ENCODE measurements at regions not wholly inside any gene's neighbourhood (a gene's known extent, or its start where the extent isn't known, plus 50 kb on each side); places are given as distances from the start of the nearest gene placed in this dataset.
"Not testable (repeated sequence)": the region's sequence is repeated elsewhere in the genome, so short reads cannot be mapped to it uniquely, and the experiment has no call there.

DNA sequence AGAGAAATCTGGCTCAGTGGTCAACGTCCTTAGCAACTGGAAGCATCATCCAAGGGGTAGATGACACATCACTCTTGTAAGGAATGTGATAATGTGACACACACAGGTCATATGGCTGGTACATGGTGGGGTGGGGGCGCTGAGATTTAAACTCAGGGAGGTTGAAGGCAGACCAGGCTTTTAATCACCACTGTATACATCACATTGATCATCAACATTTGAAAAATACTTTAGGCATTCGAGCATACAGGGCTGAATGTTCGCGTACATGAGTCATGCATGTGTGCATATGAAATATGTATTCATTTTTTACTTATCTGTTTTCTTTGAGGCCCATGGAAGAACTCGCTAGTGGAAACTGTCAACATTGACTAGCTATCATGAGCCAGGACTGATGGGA is 976.4 kb downstream of the VRK1 start:
- intact Hi-C loops (cut with micrococcal nuclease) = no loop called here

DNA sequence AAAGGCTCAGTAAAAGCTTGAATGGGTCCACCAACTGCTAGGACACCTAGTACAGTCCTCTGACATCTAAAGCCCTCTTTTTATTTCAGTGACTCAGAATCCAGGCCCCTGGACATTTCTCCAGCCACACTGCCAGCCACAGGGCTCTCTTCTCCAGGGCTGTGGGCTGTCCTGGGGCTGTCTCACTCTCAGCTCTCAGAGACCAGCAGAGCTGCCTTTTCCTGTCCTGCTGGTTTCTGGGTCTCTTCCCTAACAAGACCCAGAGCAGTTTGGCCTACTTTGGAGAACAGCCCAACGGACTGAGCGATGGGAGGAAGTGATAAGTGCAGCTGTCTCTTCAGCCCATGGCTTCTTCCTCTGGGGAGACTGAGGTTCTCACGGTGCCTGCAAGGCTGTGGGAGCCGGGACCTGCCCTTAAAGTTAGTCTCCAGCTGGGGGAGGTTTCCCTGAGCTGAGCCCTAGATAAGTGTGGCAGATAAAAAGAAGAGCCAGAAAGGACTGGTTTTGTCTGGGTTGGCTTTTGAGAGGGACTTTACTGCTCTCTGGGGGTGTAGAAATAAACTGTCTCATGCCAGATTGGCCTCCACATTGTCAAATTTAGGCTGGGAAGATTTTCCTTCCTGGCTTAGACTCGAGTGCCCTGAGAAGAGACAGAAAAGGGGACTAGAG is 979.8 kb downstream of the VRK1 start:
- intact Hi-C loops (cut with micrococcal nuclease) = no loop called here

DNA sequence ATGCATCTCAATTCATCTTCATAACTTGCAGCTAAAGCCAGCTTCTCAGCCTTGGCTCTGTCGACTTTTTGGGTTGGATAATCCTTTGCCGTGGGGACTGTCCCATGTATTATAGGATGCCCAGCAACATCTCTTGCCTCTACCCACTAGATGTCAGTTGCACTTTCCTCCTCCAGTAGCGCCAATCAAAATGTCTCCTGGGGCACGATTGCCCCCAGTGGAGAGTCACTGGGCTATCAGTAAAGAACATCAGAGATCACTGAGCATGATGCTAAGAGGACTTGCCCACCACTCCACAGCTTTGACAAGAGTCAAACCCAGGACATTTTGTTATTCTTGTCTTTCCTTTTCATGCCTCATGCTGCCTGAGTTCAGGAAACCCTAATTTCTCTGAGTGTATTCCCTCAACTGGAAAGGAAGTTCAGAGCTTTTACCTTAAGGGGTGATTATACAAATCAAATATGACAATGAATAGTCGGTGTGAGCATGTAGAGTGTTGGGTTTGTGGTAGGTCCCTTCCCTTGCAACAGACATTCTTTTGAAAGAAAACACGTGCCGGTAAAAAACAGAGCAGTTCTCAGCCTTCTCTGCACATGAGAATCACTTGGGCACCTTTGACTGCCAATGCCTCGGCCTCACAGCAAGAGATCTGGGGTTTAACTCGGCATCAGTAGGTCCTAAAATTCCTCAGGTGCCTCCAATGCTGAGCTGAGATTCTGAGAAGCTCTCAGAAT is 980.6 kb downstream of the VRK1 start:
- intact Hi-C loops (cut with micrococcal nuclease) = no loop called here

GRCh38 chr14:97779140-97779539 is 982.0 kb downstream of the VRK1 start:
- intact Hi-C loops (cut with micrococcal nuclease) = no loop called here

DNA sequence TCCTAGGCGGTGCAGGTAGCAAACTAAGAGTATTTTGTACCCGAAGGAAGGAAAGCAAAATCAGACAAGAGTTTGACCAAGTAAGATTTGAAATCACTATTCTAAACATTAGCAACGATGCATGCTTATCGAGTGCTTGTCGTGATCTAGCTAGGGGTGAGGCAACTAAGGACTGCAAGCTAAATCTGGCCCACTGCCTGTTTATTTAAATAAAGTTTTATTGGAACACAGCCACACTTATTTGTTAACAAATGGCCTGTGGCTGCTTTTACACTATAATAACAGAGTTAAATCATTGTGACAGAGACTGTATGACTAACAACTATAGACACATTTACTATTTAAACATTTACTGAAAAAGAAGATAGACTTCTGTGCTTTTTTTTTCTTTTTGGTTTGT is 983.6 kb downstream of the VRK1 start:
- intact Hi-C loops (cut with micrococcal nuclease) = loop anchor here (10.0 kb wide), 2 partner anchors 176 to 476 kb away; no protein-coding TSS in a partner anchor

DNA sequence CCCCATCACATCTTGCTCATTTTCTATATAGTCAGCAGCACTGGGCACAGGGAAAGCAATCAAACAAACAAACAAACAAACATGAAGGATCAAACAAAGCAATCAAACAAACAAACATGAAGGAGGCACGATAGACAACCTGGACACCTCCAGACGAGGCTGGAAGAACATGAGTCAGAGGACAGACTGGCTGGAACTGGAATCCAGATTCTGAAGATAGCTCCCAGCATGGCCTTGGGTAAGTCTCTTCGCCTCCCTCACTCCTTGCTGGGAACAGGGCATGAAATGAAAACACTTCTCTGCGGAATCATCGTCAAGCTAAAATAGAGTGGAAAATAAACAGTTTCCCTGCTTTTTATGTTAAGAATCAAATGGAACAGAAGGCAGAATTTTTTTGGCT is 984.8 kb downstream of the VRK1 start:
- intact Hi-C loops (cut with micrococcal nuclease) = loop anchor here (10.0 kb wide), 2 partner anchors 177 to 477 kb away; no protein-coding TSS in a partner anchor

GRCh38 chr14:97782871-97783414 is 985.8 kb downstream of the VRK1 start:
- intact Hi-C loops (cut with micrococcal nuclease) = loop anchor here (10.0 kb wide), 2 partner anchors 178 to 478 kb away; no protein-coding TSS in a partner anchor

DNA sequence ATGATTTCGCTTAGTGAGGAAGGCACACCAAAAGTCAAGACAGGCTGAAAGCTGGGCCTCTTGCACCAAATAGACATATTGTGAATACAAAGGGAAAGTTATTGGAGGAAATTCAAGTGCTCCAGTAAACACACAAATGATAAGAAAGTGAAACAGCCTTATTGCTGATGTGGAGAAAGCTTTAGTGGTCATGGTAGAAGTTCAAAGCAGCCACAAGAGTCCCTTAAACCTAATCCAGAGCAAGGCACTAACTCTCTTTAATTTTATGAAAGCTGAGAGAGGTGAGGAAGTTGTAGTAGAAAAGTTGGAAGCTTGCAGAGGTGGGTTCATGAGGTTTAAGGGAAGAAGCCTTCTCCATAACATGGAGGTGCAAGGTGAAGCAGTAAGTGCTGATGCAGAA is 988.3 kb downstream of the VRK1 start:
- intact Hi-C loops (cut with micrococcal nuclease) = loop anchor here (5.0 to 10.0 kb wide), 4 partner anchors 63 to 481 kb away; no protein-coding TSS in a partner anchor

DNA sequence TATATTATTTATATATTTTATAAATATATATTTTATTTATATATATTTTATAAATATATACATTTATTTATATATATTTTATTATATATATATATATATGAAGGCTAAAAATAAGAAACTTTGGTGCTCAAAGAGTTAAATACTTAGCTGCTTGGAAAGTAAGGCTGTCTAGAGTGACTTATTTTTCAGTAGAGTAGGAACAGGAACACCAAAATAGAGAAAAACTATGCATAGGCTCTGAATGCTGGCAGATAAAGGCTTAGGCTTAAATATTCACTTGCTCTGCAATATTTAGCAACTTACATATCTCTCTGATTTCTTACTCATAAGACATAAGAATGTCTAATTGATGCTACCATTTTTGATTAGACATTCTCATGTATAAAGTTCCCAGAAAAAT is 991.2 kb downstream of the VRK1 start:
- intact Hi-C loops (cut with micrococcal nuclease) = loop anchor here (5.0 to 10.0 kb wide), 4 partner anchors 66 to 484 kb away; no protein-coding TSS in a partner anchor

DNA sequence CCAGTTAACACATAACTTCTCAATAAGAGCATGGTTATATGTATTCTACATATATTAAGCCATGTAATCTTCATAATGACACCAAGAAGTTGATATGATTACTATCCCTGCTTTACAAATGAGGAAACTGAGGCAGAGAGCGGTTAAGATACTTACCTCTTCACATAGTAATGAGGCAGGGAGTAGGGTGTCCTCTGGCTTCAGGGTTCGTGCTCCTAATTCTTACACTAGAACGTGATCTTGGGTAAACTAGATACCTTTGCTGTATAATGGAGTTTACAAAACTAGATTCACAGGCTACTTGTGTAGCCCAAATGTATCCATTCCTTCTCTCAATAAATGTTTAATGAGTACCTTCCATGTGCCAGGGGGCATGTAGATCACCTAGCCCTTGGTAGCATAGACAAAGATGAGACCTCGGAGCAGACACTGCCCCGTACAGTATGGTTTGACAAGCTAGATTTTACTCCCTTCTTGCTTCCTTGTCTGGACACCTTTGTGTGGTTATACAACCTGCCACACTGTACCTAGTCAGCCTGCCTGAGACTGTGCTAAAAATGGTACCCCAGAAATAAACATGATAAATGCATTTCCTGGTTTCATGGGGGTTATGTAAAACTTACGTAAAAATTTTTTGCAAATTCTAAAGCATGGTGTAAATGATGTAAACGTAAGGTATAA is 991.8 kb downstream of the VRK1 start:
- intact Hi-C loops (cut with micrococcal nuclease) = loop anchor here (5.0 to 10.0 kb wide), 4 partner anchors 67 to 484 kb away; no protein-coding TSS in a partner anchor

DNA sequence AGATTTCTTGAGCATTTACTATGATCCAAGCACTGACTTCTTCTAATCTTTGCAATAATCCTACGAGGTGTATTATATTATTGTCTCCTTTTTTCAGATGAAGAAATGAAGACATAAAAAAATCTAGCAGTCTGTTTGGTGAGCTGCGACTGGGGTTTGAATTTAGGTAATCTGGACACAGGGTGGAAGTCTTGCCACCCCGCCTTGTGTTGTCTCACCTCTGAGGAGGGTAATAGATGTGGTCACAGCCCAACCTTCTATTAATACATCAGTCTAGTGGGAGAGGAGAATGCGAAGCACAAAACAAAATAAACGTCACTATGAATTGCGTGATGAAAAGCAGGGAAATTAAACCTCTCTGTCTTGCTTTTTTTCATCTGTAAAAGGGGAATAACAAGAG is 993.9 kb downstream of the VRK1 start:
- intact Hi-C loops (cut with micrococcal nuclease) = no loop called here

GRCh38 chr14:97791906-97792305 is 994.7 kb downstream of the VRK1 start:
- intact Hi-C loops (cut with micrococcal nuclease) = no loop called here

- intact Hi-C loops (cut with micrococcal nuclease) = no loop called here
Observed at GRCh38 chr14:97796511-97796910, 999.3 kb downstream of the VRK1 start.

- intact Hi-C loops (cut with micrococcal nuclease) = no loop called here
Observed at GRCh38 chr14:97798176-97798575, 1001.0 kb downstream of the VRK1 start.

- intact Hi-C loops (cut with micrococcal nuclease) = no loop called here
Observed at GRCh38 chr14:97802430-97803373, 1005.5 kb downstream of the VRK1 start.

GRCh38 chr14:97804056-97804455 is 1006.9 kb downstream of the VRK1 start:
- intact Hi-C loops (cut with micrococcal nuclease) = no loop called here

DNA sequence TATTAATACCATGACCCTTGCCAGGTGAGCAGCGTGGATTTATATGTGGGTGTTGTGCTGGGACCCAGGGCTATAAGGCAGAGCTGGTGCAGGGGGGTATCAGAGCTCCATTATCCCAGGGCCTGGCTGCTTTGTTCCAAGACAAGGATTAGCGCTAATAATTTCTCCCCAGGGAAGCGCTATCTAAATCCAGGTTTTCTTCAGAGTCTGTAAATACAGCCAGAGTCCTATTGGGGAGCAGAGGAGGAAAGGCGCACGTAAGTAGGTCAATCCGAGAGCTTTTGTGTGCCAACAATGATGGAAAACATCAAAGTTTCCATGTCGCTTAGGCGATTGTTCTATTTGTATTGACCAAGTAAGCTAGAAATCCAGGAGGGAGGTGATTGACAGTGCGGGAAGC is 1009.7 kb downstream of the VRK1 start:
- intact Hi-C loops (cut with micrococcal nuclease) = no loop called here

GRCh38 chr14:97808541-97808940 is 1011.4 kb downstream of the VRK1 start:
- intact Hi-C loops (cut with micrococcal nuclease) = not testable (repeated sequence)

DNA sequence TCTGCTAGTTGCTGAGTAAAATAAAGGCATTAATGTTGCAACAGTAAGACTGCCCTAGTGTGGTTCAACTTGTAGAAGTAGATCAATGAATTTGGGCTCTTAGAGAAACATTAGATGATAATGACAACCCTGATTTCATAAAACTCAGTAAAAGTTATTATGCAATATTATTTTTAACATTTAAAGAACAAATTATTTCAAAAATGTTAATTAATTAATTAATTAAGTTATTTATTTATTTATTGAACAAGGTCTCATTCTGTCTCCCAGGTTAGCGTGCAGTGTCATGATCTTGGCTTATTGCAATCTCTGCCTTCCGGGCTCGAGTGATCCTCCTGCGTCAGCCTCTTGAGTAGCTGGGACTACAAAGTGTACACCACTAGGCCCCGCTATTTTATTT is 1016.4 kb downstream of the VRK1 start:
- intact Hi-C loops (cut with micrococcal nuclease) = no loop called here

DNA sequence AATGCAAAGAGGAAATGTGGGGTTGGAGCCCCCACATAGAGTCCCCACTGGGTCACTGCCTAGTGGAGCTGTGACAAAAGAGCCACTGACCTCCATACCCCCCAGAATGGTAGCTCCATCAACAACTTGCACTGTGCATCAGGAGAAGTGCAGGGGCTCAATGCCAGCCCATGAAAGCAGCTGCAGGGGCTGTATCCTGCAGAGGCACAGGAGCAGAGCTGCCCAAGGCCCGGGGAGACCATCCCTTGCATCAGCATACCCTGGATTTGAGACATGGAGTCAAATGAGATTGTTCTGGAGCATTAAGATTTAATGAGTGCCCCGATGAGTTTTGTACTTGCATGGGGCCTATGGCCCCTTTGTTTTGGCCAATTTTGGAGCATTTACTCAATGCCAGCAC is 1023.6 kb downstream of the VRK1 start:
- intact Hi-C loops (cut with micrococcal nuclease) = no loop called here

GRCh38 chr14:97824218-97824617 is 1027.0 kb downstream of the VRK1 start:
- intact Hi-C loops (cut with micrococcal nuclease) = no loop called here
